NCI-H446 treated with DMSO at 0.1 percent for 48 hours (cell line): ENCODE measurements at regions not wholly inside any gene's neighbourhood (a gene's known extent, or its start where the extent isn't known, plus 50 kb on each side); places are given as distances from the start of the nearest gene placed in this dataset.

ENCODE experiments used
- DNase-seq: peaks from one replicate; lab custom pipeline; 2025; lab: John Stamatoyannopoulos, UW

DNA sequence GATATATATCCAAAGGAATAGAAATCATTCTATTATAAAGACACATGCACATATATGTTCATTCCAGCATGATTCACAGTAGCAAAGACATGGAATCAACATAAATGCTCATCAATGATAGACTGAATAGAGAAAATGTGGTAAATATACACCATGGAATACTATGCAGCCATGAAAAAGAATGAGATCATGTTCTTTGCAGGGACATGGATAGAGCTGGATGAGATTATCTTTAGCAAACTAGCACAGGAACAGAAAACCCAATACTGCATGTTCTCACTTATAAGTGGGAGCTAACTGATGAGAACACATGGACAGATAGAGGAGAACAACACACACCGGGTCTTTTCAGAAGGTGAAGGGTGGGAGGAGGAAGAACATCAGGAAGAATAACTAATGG is 1318.6 kb downstream of the PCDH19 start:
- DNase-seq = no peak

DNA sequence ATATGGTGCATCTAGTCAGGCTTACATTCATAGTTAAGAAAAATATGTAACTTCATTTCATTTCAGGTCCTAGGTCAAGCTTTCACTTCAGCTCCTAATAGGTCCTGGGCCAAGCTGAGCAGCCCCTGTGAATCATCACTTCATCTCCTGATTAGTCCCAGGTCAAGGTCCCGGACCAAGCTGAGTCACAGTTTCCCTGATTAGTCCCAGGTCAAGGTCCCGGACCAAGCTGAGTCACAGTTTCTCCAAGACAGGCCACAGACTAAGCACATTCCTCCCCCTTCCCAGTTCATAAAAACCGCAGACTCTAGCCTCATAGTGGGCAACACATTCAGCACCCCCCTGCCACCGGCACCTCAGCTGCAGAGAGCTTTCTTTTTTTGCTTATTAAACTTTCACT is 1331.8 kb downstream of the PCDH19 start:
- DNase-seq = no peak

DNA sequence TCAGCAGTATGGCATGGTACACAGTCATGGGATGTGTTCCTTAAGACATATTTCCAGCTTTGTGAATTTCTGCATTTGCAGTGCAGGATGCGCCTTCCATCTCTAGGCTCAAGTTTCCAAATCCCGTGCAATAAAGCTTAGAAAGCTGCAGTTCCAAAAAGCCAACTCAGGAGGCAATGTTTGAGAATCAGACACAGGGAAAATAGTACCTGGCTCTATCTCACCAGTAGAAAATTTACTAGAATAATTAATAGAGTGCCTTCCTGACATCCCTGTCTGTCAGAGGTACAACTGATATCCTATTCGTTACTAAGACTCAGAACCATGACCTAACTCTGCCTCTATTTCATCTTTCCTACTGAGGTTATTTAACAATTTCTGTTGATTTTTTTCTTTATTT is 1333.0 kb downstream of the PCDH19 start:
- DNase-seq = no peak

DNA sequence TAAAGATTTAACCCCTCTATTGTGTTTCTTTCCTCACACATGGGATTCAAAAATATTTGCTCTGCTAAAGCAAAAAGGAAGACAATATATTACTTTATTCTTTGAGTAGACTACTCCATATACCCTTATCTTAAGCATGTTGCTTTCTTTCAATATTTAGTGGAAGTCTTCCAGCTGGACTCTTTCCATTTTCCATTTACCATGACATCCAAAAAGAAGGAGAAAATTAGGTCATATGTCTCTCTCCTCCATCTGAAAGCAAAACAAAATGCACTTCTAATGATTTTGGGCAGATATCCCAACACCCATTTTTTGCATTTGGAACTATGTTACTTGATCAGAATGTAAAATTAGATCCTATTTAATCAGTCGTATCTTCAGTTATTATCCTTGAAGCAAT is 1336.5 kb downstream of the PCDH19 start:
- no peak for DNase-seq

DNA sequence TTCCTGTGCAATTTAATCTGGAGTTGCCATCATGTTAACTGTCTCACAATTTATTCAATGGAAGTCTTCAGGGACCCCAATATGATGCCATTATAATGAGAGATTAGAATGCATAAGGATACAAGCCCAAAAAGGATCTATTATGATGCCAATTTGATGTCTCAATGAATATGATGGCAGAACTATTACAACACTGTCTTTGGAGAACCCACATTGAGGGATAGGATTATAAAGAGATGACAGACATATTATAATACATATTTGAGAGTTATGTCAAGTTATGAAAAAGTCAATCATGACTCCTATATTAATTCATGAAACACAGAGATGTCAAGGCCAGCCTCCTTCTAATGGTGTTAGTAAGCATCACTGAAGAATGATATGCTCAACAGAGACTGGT is 1358.4 kb downstream of the PCDH19 start:
- DNase-seq = no peak

DNA sequence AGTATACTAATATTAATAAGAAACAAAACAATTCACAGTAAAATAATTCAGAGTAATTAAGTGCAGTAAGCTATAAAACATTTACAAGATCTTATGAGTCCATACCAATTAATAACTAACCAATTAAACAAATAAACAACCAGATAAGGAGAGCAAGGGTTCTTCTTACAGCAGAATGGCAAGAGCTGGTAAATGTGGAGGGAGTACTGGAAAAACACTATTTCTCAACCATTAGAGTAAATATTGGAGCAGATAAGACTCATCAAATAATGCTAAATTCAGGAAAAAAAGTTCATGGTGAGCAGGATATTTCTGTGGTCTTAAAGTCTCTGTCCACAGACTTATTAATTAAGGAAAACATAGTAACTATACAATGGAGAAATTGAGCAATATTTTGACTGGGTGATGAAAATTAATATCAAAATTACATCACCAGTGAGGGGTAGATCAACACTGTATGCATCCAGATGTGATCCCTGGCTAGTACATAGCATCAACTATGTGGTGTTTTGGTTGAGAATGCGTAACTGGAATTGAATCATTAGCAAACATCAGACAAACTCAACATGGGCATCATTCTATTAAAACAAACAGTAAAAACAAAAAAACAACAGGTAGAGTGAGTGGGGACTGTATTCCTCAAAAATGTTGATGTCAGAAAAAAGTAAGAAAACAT is 1376.7 kb downstream of the PCDH19 start:
- DNase-seq = no peak

DNA sequence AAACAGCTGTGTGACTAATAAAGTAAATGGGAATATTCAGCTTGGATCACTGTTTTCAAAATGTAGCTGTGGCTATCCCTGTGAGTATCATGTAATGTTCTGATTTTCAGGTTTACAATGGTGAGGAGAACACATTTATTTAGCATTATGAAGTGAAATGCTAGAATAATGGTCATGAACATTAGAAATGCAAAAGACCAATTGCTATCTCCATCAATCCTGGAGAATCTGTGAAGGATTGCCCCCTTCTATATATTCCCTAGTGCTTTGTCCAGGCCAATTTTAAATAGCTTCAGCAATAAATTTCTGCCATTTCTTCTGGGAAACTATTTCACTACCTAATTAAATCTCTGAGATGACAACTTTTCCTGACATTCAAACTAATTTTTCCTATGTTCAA is 1399.1 kb downstream of the PCDH19 start:
- no peak for DNase-seq

DNA sequence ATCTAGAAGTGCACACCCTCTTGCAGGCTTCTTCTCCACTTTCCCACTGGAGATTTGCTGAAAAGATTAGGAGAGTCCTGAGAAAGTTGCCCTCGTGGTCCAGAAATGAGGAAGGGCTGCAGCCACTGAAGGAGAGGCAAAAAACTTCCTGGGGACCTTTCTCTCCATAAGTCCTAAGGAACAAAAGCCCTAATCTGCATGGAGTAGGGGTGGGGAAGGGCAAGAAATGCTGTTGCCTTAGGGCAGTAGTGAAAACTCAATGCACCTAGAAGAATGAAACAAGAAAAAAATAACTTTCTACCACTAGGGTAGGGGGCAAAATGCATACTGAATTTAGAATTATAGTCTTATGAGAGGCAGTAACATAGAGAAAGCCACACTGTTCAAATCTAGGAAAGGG is 1408.8 kb downstream of the PCDH19 start:
- DNase-seq = no peak

DNA sequence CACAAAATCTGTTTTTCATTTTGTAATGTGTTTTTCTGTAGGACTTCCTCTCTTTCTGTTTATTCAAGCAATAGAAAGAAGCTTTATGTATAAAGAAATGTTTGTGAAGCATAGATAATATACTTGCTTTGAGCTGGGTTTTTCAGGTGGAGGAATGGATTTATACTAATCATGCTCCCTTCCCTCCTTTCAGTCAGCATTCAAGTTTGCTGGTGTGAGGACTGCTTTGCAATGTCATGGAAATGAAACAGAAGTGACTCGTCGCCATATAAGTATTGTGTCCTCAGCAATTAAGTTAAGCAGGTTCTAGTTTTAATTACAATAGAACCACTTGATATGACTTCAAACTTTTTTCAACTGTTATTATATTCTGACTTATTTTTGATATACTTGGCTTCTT is 1447.1 kb downstream of the PCDH19 start:
- DNase-seq = no peak

DNA sequence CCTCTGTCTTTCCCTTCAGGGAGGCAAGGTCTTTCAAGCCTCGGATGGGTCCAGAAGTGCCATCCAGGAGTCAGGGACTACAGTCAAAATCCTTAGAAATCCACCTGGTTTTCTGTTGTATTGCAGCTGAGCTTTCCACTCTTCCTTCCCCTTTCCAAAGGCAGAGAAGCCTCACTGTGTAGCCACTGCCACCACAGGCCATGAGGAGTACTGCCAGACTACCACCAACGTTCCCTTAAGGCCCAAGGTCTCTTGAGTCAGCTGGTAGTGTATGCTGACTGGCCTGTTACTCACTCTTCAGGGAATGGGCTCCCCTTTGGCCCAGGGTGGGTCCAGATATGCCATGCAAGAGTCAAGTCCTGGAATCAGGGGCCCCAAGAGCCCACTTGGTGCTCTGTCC is 1454.1 kb downstream of the PCDH19 start:
- DNase-seq = no peak

DNA sequence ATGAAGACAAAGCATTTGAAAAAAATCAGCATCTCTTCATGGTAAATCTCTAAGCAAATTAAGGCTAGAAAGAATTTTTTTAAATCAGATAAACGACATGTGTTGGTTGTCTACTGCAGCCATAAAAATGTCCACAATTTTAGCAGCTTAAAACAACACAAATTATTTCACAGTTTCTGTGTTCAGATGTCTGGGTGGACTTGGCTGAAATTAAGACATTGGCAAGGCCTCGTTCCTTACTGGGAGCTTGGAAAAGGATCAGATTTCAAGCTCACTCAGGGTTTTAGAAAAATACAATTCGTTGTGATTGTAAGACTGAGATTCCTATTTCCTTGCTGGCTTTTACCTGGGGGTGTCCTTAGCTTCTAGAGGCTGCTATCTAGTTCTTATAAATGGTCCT is 1470.6 kb downstream of the PCDH19 start:
- DNase-seq = no peak

DNA sequence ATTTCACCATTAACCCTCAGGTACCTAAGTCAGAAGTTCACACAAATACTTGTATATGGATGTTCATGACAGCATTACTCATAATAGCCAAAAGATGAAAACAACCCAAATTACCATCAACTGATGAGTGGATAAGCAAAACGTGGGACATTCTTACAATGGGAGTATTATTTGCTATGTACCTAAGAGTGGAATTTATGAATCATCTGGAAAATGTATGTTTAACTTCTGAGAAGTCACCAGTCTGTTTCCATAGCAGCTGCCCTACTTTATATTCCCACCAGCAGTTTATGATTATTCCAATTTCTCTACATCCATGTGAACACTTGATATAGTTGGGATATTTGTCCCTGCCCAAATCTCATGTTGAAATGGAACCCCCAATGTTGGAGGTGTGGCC is 1478.9 kb downstream of the PCDH19 start:
- DNase-seq = no peak

DNA sequence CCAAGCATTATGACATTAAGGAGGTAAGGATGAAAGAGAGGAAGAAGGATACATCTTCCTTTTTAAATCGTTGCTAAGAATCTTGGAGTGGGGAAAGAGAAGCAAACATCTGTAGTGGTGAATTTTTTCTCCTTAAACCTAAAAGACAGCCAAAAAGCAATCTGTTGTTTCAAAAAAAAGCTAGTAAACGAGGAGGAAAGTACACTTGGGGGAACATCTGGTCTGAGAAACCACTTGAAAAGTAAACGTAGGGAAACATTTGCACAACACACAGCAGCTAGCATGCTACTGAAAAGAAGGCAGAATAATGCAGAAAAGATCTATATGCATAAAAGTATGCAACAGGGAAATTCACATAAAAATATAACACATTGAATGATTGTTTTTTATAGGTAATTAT is 1485.6 kb downstream of the PCDH19 start:
- no peak for DNase-seq

DNA sequence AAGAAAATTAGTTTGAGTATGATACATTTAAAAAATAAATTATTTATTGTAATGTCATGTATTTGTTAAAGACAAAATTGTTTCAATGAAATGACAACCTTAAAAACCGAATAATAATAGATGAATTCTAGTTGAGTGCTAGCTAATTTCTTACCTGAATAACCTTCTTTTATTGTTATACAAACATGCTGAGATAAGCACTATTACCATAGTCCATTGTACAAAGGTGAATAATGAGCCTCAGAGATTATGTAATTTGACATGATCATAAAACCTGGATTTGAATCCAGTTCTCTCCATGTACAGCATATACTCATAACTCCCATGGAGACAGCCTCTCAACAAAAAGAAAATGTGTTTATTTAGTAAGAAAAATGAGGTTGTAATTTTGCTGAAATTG is 1512.9 kb downstream of the PCDH19 start:
- no peak for DNase-seq

DNA sequence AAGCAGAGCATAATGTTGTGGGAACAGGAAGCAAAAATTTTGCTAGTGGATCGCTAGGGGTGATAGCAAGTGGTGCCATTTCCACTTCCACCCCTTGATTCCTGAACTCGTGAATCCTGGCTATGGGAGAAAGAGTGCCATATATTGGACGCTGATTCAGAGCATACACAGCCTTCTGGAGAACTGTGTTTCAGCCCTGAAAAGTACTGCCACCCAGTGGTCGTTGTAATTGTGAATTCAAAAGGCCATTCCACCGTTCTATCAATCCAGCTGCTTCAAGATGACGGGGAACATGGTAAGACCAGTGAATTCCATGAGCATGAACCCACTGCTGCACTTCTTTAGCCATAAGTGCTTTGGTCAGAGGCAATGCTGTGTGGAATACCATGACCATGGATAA is 1559.4 kb downstream of the PCDH19 start:
- peak; percentile 7 for DNase-seq
